ENCODE measurements at regions not wholly inside any gene's neighbourhood (a gene's known extent, or its start where the extent isn't known, plus 50 kb on each side); places are given as distances from the start of the nearest gene placed in this dataset.

DNA sequence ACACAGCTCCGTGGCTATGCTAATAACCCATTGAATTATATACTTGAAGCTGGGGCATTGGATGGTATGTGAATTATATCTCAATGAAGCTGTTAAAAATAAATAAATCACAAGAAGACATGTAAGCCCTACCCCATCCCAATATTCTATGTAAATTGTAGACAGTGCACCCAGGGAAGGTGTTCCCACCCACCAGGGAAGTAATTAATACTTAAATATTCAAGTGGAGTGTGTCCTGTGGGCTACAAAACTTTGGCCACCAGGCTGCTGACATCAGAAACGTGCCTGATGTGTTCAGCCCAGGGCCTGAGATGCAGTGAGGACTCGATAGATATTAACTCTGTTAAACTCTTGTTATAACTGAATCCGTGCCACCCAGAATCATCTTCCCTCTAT is 240.4 kb upstream of the RREB1 start:
- ATAC-seq, result no peak
- Histone ChIP-seq H3K9me3 (no peaks in the 10 kb centered on the region), H3K4me3 (no peak overlapping the region), H3K4me1 (no peaks in the 10 kb centered on the region), H3K36me3 (ENCODE audit: insufficient read depth in 1 of 2, low read depth in 1 of 2) (no peaks in the 10 kb centered on the region), H3K27ac (no peak overlapping the region), H3K27me3 (ENCODE audit: insufficient read depth in 3 of 3, low read length in 2 of 3) (no peaks in the 10 kb centered on the region)
- TF ChIP-seq, protein P1, sequence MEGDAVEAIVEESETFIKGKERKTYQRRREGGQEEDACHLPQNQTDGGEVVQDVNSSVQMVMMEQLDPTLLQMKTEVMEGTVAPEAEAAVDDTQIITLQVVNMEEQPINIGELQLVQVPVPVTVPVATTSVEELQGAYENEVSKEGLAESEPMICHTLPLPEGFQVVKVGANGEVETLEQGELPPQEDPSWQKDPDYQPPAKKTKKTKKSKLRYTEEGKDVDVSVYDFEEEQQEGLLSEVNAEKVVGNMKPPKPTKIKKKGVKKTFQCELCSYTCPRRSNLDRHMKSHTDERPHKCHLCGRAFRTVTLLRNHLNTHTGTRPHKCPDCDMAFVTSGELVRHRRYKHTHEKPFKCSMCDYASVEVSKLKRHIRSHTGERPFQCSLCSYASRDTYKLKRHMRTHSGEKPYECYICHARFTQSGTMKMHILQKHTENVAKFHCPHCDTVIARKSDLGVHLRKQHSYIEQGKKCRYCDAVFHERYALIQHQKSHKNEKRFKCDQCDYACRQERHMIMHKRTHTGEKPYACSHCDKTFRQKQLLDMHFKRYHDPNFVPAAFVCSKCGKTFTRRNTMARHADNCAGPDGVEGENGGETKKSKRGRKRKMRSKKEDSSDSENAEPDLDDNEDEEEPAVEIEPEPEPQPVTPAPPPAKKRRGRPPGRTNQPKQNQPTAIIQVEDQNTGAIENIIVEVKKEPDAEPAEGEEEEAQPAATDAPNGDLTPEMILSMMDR (IDR thresholded peaks at IDR 0.05), result no peak
- intact Hi-C loops (cut with DNase I), result no loop called here
- 77 to 84% (median 83%) methylated on average over 4 of the region's 4 CpGs for WGBS, 3 donors
- DNase-seq, result no peak

DNA sequence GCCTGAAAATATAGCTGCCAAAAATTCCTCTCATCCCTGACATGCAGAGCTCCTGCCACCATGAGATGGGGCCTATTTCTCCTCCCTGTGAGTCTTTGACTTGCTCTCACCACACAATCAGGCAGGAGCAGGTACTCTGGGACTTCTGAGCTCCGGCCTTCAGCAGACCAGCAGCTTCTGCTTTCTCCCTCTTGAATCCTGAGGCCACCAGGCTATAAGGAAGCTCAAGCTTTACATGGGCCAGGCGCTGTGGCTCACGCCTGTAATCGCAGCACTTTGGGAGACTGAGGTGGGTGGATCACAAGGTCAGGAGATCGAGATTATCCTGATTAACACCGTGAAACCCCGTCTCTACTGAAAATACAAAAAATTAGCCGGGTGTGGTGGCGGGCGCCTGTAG is 238.7 kb upstream of the RREB1 start:
- Histone ChIP-seq H3K4me3 (no peak overlapping the region), H3K27ac (no peak overlapping the region), H3K9me3 (no peaks in the 10 kb centered on the region), H3K4me1 (no peaks in the 10 kb centered on the region), H3K36me3 (ENCODE audit: insufficient read depth in 1 of 2, low read depth in 1 of 2) (no peaks in the 10 kb centered on the region), H3K27me3 (ENCODE audit: insufficient read depth in 3 of 3, low read length in 2 of 3) (no peaks in the 10 kb centered on the region)
- 92 to 100% (median 93%) methylated on average over 8 to 10 of the region's 10 CpGs for WGBS, 3 donors
- ATAC-seq, result no peak
- TF ChIP-seq, protein P1 (IDR thresholded peaks at IDR 0.05), result no peak
- no peak for DNase-seq
- intact Hi-C loops (cut with DNase I), result no loop called here

DNA sequence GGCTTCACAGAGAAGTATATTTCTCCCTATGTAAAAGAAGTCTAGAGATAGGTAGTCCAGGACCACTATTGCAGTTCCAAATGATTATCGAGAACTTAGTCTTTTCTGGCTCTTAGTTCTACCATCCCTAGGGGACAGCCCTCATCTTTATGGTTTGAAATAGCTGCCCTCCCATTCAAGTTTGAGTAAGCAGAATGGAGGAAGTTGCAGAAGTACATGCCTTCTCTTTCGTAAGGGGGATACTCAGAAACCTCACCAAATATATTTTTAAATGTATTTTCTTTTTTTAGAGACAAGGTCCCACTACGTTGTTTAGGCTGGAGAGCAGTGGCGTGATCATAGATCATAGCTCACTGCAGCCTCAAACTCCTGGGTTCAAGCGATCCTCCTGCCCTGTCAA is 236.8 kb upstream of the RREB1 start:
- intact Hi-C loops (cut with DNase I), result no loop called here
- DNase-seq, result no peak
- H3K9me3 ChIP-seq, result no peaks in the 10 kb centered on the region
- H3K27me3 ChIP-seq (ENCODE audit: insufficient read depth in 3 of 3, low read length in 2 of 3), result no peaks in the 10 kb centered on the region
- TF ChIP-seq, protein P1 (IDR thresholded peaks at IDR 0.05), result no peak
- H3K27ac ChIP-seq, result no peak overlapping the region
- H3K4me3 ChIP-seq, result no peak overlapping the region
- WGBS, 3 donors, result 83 to 93% (median 92%) methylated on average over 5 of the region's 5 CpGs
- H3K36me3 ChIP-seq (ENCODE audit: insufficient read depth in 1 of 2, low read depth in 1 of 2), result no peaks in the 10 kb centered on the region
- no peak for ATAC-seq
- peaks cover 4% of the 10 kb centered on the region for H3K4me1 ChIP-seq

DNA sequence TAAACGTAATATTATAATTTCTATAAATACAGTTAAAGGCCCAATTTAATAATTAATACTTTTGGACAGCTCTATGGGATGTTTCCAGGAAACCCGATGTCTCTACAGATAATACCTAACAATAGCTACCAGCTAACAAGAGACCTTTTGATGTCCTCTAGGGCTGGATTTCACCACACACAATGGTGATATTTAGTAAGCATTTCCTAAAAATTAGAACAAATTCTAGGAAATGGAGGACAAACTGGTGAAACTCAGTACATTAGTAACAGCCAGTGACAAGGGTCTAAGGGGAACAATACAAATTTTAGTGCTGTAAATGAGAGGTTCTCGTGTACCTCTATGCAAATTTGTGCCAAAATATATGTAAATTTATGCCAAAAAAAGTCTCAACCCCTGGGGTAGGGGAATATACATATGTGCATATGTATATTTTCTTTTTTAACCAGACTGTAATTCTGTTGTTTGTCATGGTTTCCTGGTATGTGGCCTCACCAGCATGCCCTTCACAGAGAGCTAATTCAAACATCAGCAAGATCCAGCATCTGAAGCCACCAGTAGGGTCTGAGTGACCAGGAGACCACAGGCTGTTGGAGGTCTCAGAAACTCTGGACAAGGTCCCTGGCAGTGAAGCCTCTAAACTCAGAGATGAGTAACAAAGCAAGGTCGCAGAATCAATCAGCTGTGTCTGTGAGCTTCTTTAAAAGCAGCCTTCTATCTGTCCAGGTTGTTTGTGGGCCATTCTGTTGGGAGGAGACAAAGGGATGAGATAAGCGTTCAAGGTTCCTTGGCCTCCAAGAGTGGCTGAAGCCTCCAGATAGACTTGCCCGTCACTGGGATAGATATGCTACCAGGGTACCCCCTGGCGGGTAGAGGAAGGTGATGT is 235.1 kb upstream of the RREB1 start:
- no peak for ATAC-seq
- Histone ChIP-seq H3K4me1 (peaks cover 4% of the 10 kb centered on the region), H3K9me3 (no peaks in the 10 kb centered on the region), H3K27me3 (ENCODE audit: insufficient read depth in 3 of 3, low read length in 2 of 3) (no peaks in the 10 kb centered on the region), H3K4me3 (no peak overlapping the region), H3K27ac (no peak overlapping the region), H3K36me3 (ENCODE audit: insufficient read depth in 1 of 2, low read depth in 1 of 2) (no peaks in the 10 kb centered on the region)
- intact Hi-C loops (cut with DNase I), result no loop called here
- DNase-seq, result no peak
- WGBS, 3 donors, result 80 to 86% (median 84%) methylated on average over 7 of the region's 7 CpGs
- TF ChIP-seq, protein P1 (IDR thresholded peaks at IDR 0.05), result no peak

DNA sequence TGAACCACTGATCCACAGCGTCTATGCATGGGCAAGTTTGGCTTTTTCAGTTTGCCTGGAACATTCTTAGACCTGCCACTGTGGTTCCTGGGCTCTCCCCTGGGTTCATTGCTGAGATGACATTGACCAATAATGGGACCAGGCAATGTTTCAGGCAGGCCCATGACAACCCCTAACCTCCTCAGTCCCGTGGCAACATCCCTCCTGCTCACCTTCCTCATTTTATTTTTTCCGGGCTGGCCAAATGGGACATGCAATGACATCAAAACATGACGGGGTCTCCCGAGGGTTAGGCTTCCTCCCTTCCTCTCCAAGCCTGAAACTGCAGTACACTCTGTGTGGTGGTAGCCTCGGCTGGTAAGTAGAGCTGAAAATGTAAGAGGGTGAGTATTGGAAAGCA is 234.0 kb upstream of the RREB1 start:
- intact Hi-C loops (cut with DNase I), result no loop called here
- Histone ChIP-seq H3K36me3 (ENCODE audit: insufficient read depth in 1 of 2, low read depth in 1 of 2) (no peaks in the 10 kb centered on the region), H3K4me3 (no peak overlapping the region), H3K27me3 (ENCODE audit: insufficient read depth in 3 of 3, low read length in 2 of 3) (no peaks in the 10 kb centered on the region), H3K9me3 (no peaks in the 10 kb centered on the region), H3K4me1 (peaks cover 4% of the 10 kb centered on the region), H3K27ac (no peak overlapping the region)
- TF ChIP-seq, protein P1 (IDR thresholded peaks at IDR 0.05), result no peak
- ATAC-seq, result no peak
- no peak for DNase-seq
- 67 to 75% (median 74%) methylated on average over 6 of the region's 6 CpGs for WGBS, 3 donors
